HPDE6-E6E7 (cell line): ENCODE measurements at regions not wholly inside any gene's neighbourhood (a gene's known extent, or its start where the extent isn't known, plus 50 kb on each side); places are given as distances from the start of the nearest gene placed in this dataset.
"Not testable (repeated sequence)": the region's sequence is repeated elsewhere in the genome, so short reads cannot be mapped to it uniquely, and the experiment has no call there.

Source experiments
- DNase-seq: peaks from one replicate; pipeline ENCODE4 v3.0.0; 2011; ENCODE audit warnings: missing footprints; ENCODE audit errors: extremely low spot score

GRCh38 chr6:112459758-112460304 lies 112.7 kb downstream of the RFPL4B start:
- DNase-seq = no peak

- no peak for DNase-seq
Measured at GRCh38 chr6:112464901-112465665, 118.0 kb downstream of the RFPL4B start.

GRCh38 chr6:112466373-112467151 lies 119.4 kb downstream of the RFPL4B start:
- no peak for DNase-seq

GRCh38 chr6:112468359-112468758 lies 121.2 kb downstream of the RFPL4B start:
- no peak for DNase-seq

- no peak for DNase-seq
Measured at GRCh38 chr6:112469306-112469705, 122.2 kb downstream of the RFPL4B start.

- no peak for DNase-seq
Measured at GRCh38 chr6:112470376-112470775, 123.2 kb downstream of the RFPL4B start.

GRCh38 chr6:112470950-112471349 lies 123.8 kb downstream of the RFPL4B start:
- DNase-seq = no peak

GRCh38 chr6:112475083-112475482 lies 128.0 kb downstream of the RFPL4B start:
- no peak for DNase-seq

- no peak for DNase-seq
Measured at GRCh38 chr6:112477125-112477524, 130.0 kb downstream of the RFPL4B start.

GRCh38 chr6:112478036-112478435 lies 130.9 kb downstream of the RFPL4B start:
- no peak for DNase-seq

GRCh38 chr6:112479975-112480374 lies 132.8 kb downstream of the RFPL4B start:
- DNase-seq = not testable (repeated sequence)

GRCh38 chr6:112480553-112480952 lies 133.4 kb downstream of the RFPL4B start:
- DNase-seq = peak; percentile 56

- no peak for DNase-seq
Measured at GRCh38 chr6:112481211-112481610, 134.1 kb downstream of the RFPL4B start.

- DNase-seq = no peak
Measured at GRCh38 chr6:112482373-112482772, 135.2 kb downstream of the RFPL4B start.

GRCh38 chr6:112485120-112485826 lies 138.1 kb downstream of the RFPL4B start:
- DNase-seq = no peak

- DNase-seq = no peak
Measured at GRCh38 chr6:112485827-112486212, 138.7 kb downstream of the RFPL4B start.

GRCh38 chr6:112486454-112486853 lies 139.3 kb downstream of the RFPL4B start:
- DNase-seq = no peak

- DNase-seq = no peak
Measured at GRCh38 chr6:112488238-112488637, 141.1 kb downstream of the RFPL4B start.

- no peak for DNase-seq
Measured at GRCh38 chr6:112501705-112502104, 154.6 kb downstream of the RFPL4B start.

- peak; percentile 3 for DNase-seq
Measured at GRCh38 chr6:112502351-112503090, 155.4 kb downstream of the RFPL4B start.

- no peak for DNase-seq
Measured at GRCh38 chr6:112503091-112503596, 156.0 kb downstream of the RFPL4B start.
